CD4-positive, alpha-beta T cell (primary cell): ENCODE measurements at regions not wholly inside any gene's neighbourhood (a gene's known extent, or its start where the extent isn't known, plus 50 kb on each side); places are given as distances from the start of the nearest gene placed in this dataset.

Source experiments
- ATAC-seq: fragments of 200-7000 bp; cut with Tn5 transposase; one replicate; pipeline ENCODE4 v1.10.0; 2022; ENCODE audit warnings: mild to moderate bottlenecking; ENCODE audit not compliant: poor library complexity
- CTCF ChIA-PET: fragments of 350-600 bp; sonication (Branson Sonifier 250); formaldehyde crosslinking; loops from one replicate; lab custom pipeline; 2021; ENCODE audit warnings: antibody characterized with exemption, inconsistent platforms; lab: Charles Lee
- POLR2A ChIA-PET: fragments of 350-600 bp; sonication (Branson Sonifier 250); formaldehyde crosslinking; loops from one replicate; lab custom pipeline; 2021; ENCODE audit warnings: antibody characterized with exemption, inconsistent platforms; lab: Charles Lee
- DNase-seq, 14 experiments: peaks; one replicate each; pipeline ENCODE4 v3.0.0-alpha.2; 2013 to 2020; ENCODE audit warnings: mixed read lengths in 2 of 14
- H3K27ac ChIP-seq, 2 donors: one replicate each; pipeline versions ENCODE4 v1.5.1 to v1.7.0; 2013; ENCODE audit warnings: low read length in 2 of 2, low read depth in 1 of 2, mild to moderate bottlenecking in 1 of 2
- H3K27me3 ChIP-seq, 2 experiments: 1 replicate in 1 of 2; 2 replicates in 1 of 2; pipeline versions ENCODE4 v1.6.1 to v1.7.0; 2013; ENCODE audit warnings: low read length in 2 of 2, control low read depth in 1 of 2, mild to moderate bottlenecking in 1 of 2, moderate library complexity in 1 of 2; ENCODE audit not compliant: insufficient read depth in 2 of 2, control insufficient read depth in 1 of 2
- H3K36me3 ChIP-seq: one replicate; pipeline ENCODE4 v1.6.1; 2013; ENCODE audit warnings: low read length, control low read depth; ENCODE audit not compliant: insufficient read depth
- H3K4me1 ChIP-seq: one replicate; pipeline ENCODE4 v1.6.1; 2013; ENCODE audit warnings: low read length, control low read depth; ENCODE audit not compliant: insufficient read depth
- H3K4me3 ChIP-seq: one replicate; pipeline ENCODE4 v1.5.1; 2013; ENCODE audit warnings: mild to moderate bottlenecking, low read length, moderate library complexity
- H3K9me3 ChIP-seq, 2 experiments: 1 replicate in 1 of 2; 2 replicates in 1 of 2; pipeline versions ENCODE4 v1.6.1 to v1.7.0; 2013; ENCODE audit warnings: low read length in 2 of 2, mild to moderate bottlenecking in 2 of 2, control low read depth in 1 of 2, moderate library complexity in 1 of 2; ENCODE audit not compliant: control insufficient read depth in 1 of 2, insufficient read depth in 1 of 2
- H3K27ac Mint-ChIP-seq: one replicate; pipeline ENCODE4 v1.8.0; 2020; ENCODE audit warnings: mixed read lengths
- H3K27me3 Mint-ChIP-seq: one replicate; pipeline ENCODE4 v1.8.0; 2021; ENCODE audit warnings: mixed read lengths
- H3K36me3 Mint-ChIP-seq: one replicate; pipeline ENCODE4 v1.8.0; 2021; ENCODE audit warnings: low read depth, mixed read lengths
- H3K4me1 Mint-ChIP-seq: one replicate; pipeline ENCODE4 v1.8.0; 2021; ENCODE audit warnings: low read depth, mixed read lengths
- H3K4me3 Mint-ChIP-seq: one replicate; pipeline ENCODE4 v1.8.0; 2020; ENCODE audit warnings: mild to moderate bottlenecking, mixed read lengths
- H3K9me3 Mint-ChIP-seq: one replicate; pipeline ENCODE4 v1.8.0; 2020; ENCODE audit warnings: mixed read lengths
- CTCF ChIP-seq: fragments of 200-600 bp; IDR thresholded peaks from one replicate; pipeline ENCODE4 v1.8.0; 2022; ENCODE audit warnings: antibody characterized with exemption, mild to moderate bottlenecking
- intact Hi-C, 2 experiments: fragments of 100-400 bp; cut with DNase I in 1 of 2; cut with micrococcal nuclease in 1 of 2; formaldehyde crosslinking; loops; one replicate each; pipeline versions ENCODE4 v1.15.1 to v1.9.0; 2023 to 2025; cut with DNase I, micrococcal nuclease

GRCh38 chr9:91027005-91027404 lies 225.4 kb downstream of the SYK start:
- Mint-ChIP-seq H3K4me3 (no peak overlapping the region), H3K27ac (no peak overlapping the region), H3K36me3 (no peaks in the 10 kb centered on the region), H3K4me1 (no peaks in the 10 kb centered on the region), H3K9me3 (no peaks in the 10 kb centered on the region), H3K27me3 (peaks cover 39% of the 10 kb centered on the region)
- CTCF ChIA-PET: no interaction called here
- no peak for TF ChIP-seq CTCF
- peaks cover 0 to 5% of the 10 kb centered on the region in 2 experiments for H3K27me3 ChIP-seq
- no peaks in the 10 kb centered on the region for H3K4me1 ChIP-seq
- DNase-seq (no peak), ATAC-seq (no peak)
- H3K4me3 ChIP-seq: no peak overlapping the region
- intact Hi-C loops: no loop called here
- POLR2A ChIA-PET: no interaction called here
- no peaks in the 10 kb centered on the region for H3K36me3 ChIP-seq
- H3K27ac ChIP-seq: no peak overlapping the region
- peaks cover 0 to 6% of the 10 kb centered on the region in 2 experiments for H3K9me3 ChIP-seq

- H3K4me1 Mint-ChIP-seq: no peaks in the 10 kb centered on the region
- POLR2A ChIA-PET: no interaction called here
- DNase-seq: no peak
- Histone ChIP-seq H3K4me3 (no peak overlapping the region), H3K4me1 (no peaks in the 10 kb centered on the region), H3K27ac (no peak overlapping the region), H3K27me3 (peaks cover 0 to 5% of the 10 kb centered on the region in 2 experiments), H3K36me3 (no peaks in the 10 kb centered on the region), H3K9me3 (peaks cover 0 to 6% of the 10 kb centered on the region in 2 experiments)
- intact Hi-C loops: no loop called here
- no peak for TF ChIP-seq CTCF
- CTCF ChIA-PET: no interaction called here
- no peak for ATAC-seq
- no peak overlapping the region for H3K27ac Mint-ChIP-seq
- no peaks in the 10 kb centered on the region for H3K36me3 Mint-ChIP-seq
- peaks cover 29% of the 10 kb centered on the region for H3K27me3 Mint-ChIP-seq
- H3K9me3 Mint-ChIP-seq: no peaks in the 10 kb centered on the region
- no peak overlapping the region for H3K4me3 Mint-ChIP-seq
Observed at GRCh38 chr9:91028166-91028827, 226.7 kb downstream of the SYK start.

DNA sequence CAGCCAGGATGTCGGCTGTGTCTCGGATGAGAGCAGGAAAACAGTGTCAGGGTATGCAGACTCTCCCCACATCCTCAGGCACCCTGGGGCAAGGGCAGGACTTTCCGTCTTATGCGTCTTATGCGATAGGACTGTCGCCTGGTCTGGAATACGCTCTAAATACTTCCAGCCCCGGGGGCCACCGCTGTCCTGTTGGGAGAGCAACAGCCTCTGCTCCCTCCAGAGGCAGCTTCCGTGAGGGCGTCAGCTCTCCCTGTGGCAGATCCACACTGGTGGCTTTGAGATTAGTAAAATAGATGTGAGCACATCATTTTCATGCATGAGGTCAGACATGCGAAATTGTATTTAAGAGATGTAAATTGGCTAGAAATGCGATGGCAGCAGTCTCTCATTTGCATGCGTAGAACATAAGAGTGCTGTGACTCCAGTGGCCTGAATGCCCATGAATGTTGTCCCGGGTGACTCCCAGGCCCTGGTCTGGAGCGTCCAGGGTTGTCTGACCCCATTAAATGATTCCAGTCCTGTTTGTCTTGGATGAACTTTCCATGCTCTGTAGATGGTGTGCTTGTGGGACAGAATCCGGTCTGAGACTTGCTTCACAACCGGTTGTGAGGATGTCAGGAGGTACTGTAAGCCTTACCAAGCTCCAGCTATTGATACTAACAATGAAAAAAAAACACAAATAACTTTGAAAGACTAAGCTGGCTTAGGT lies 228.2 kb downstream of the SYK start:
- Histone ChIP-seq H3K4me3 (no peak overlapping the region), H3K4me1 (no peaks in the 10 kb centered on the region), H3K36me3 (no peaks in the 10 kb centered on the region), H3K27ac (no peak overlapping the region), H3K9me3 (peaks cover 0 to 6% of the 10 kb centered on the region in 2 experiments), H3K27me3 (peaks cover 0 to 5% of the 10 kb centered on the region in 2 experiments)
- Mint-ChIP-seq H3K4me3 (no peak overlapping the region), H3K27me3 (peaks cover 24% of the 10 kb centered on the region), H3K36me3 (no peaks in the 10 kb centered on the region), H3K9me3 (no peaks in the 10 kb centered on the region), H3K27ac (no peak overlapping the region), H3K4me1 (no peaks in the 10 kb centered on the region)
- no peak for TF ChIP-seq CTCF
- ATAC-seq (no peak), DNase-seq (no peak)
- intact Hi-C loops: loop anchor here in 1 of 2 experiments (10.0 kb wide), 1 partner anchor 225 kb away; no protein-coding TSS in a partner anchor
- POLR2A ChIA-PET: no interaction called here
- CTCF ChIA-PET: no interaction called here
